Left ventricle myocardium superior (tissue), 1 donor: ENCODE measurements at regions not wholly inside any gene's neighbourhood (a gene's known extent, or its start where the extent isn't known, plus 50 kb on each side); places are given as distances from the start of the nearest gene placed in this dataset.

Experiments used
- ATAC-seq: fragments of 200-7000 bp; cut with Tn5 transposase; one replicate; pipeline ENCODE4 v1.9.1; 2020; ENCODE audit warnings: mild to moderate bottlenecking, moderate library complexity
- DNase-seq: peaks from one replicate; pipeline ENCODE4 v3.0.0-alpha.2; 2020
- intact Hi-C: fragments of 100-400 bp; cut with micrococcal nuclease; formaldehyde crosslinking; loops from one replicate; pipeline ENCODE4 v1.11.0; 2022
- donor health status: DM: no; HTN: yes; CAD: no; lungs with severe emphysema.

DNA sequence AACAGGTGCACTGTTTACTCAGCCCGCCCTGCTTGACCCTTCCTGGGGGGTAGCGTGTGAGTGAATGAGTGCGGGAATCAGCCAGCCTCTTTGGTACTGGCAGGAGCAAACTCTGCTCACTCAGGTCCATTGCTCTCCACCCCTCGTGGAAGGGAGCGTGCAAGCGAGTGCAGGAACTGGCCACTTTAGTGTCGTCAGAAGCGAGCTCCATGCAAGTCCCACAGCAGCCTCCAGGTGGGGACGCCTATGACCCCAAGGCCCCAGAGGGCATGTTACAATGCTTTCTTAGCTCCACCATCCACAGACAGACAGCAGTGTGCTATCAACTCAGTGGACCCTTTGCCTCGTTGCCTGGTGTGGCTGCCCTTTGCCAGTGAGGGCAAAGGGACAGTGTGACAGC, 1025.1 kb upstream of the CDH8 start:
- intact Hi-C loops: no loop called here
- ATAC-seq (no peak), DNase-seq (no peak)

- intact Hi-C loops: no loop called here
- no peak for ATAC-seq
- DNase-seq: no peak
Observed at GRCh38 chr16:63059676-63060075, 1023.4 kb upstream of the CDH8 start.

DNA sequence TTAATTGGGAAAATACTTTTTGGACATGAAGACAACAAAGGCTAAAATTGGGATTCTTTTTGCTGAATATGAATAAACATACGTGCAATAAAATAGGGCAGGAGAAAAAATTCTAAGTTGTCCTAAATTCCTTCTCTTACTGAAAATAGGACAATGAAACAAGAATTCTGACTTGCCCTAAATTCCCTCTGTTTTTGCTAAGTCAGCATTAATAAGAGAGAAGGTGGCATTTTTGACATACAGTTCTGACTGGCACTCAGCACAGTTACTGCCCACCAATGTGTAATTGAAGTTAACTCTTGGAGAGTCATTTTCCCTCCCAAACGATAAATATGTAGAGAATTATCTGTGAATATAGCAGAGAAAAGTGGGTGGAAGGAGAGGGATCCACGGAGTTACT, 1021.1 kb upstream of the CDH8 start:
- intact Hi-C loops: no loop called here
- ATAC-seq: no peak
- no peak for DNase-seq

GRCh38 chr16:63050391-63050790, 1014.2 kb upstream of the CDH8 start:
- intact Hi-C loops: no loop called here
- ATAC-seq (no peak), DNase-seq (no peak)

GRCh38 chr16:63038397-63039106, 1002.3 kb upstream of the CDH8 start:
- ATAC-seq: no peak
- intact Hi-C loops: no loop called here

GRCh38 chr16:63037761-63038396, 1001.6 kb upstream of the CDH8 start:
- no peak for ATAC-seq
- DNase-seq: no peak
- intact Hi-C loops: no loop called here

More at GRCh38 chr16:63038397-63039106, 1002.3 kb upstream of the CDH8 start:
- DNase-seq: no peak

DNA sequence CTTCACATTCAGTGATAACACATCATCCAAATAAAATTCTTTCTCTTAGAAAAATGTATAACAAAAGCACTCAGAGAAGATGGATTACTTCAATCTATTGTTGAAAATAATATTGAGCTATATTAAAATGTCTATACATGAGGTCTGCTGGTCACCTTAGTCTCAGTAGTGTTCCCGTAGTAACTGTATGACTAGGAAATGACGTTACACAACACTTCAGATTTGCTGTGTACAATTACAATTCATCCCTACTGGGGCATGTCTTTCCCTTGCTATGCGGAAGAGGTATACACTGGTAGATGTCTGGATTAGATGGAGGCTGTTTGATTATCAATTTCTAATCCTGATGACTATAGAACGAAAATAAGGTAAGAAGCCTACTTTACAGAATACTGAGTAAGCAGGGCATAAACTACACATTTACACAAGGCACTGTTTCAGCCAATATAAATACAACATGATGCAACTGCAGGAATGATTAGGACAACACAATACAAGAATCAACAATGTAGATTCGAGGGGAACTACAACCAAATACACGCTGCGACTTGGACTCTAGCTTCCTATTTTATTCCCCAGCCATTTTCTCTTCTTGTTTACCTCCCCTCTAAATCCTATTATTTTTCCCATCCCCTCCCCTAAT, 982.5 kb upstream of the CDH8 start:
- intact Hi-C loops: no loop called here
- no peak for ATAC-seq
- no peak for DNase-seq

GRCh38 chr16:63008688-63009087, 972.5 kb upstream of the CDH8 start:
- ATAC-seq (no peak), DNase-seq (no peak)
- intact Hi-C loops: no loop called here

DNA sequence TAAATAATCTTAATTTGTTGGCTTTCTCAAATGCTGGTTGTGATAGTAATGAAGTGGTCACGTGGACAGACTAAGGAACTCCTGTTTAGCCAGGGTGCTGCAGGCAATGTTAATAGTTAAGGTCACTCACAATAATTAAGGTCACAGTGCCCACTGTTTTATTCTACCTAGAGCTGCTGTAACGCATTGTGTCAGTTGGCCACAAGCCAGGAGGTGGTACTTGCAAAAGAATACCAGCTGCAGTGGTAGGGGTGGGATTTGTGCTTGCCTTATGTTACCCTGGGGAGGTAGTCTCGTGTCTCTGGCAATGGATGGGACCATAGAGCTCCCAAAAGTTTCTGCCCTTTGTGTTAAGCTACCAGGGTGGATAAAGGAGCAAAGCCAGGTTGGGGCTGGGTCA, 969.1 kb upstream of the CDH8 start:
- DNase-seq (no peak), ATAC-seq (no peak)
- intact Hi-C loops: no loop called here

GRCh38 chr16:62989480-62989879, 953.2 kb upstream of the CDH8 start:
- intact Hi-C loops: no loop called here
- no peak for DNase-seq

DNA sequence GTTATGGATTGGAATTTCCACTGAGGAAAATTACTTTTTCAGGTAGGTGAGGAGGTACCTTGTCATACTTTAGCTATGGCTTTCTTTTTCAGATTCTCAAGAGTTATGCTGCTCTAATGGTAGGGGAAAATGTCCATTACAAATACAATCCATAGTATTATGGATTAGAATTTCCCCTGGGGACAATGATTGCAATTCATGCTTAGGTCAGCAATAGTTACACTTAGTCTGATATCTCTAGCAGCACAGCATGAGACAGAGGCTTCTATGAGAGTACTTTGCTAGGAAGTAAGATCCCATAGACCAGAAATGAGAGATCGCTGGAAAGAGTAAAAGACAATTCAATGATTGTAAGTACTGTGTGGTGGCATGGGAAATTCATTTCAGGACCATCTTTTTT, 949.5 kb upstream of the CDH8 start:
- intact Hi-C loops: no loop called here
- no peak for ATAC-seq
- no peak for DNase-seq

More at GRCh38 chr16:62989480-62989879, 953.2 kb upstream of the CDH8 start:
- ATAC-seq: no peak

DNA sequence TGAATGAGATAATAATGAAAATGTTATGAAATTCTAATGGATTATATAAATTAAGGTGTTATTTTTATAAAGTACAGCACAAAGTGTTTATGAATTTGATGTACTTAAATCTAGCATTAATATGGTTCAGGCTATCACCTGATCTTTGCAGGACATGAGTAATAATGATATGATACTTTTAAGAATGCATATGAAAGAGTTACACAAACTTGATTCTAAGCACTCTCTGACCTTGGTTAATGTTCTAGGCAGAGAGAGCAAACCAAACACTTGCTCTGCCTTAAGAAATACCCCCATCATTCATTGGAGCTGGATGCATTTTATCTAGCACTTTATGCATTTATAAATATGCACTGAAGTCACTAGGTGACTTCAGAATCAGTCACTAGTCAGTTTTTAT, 942.2 kb upstream of the CDH8 start:
- ATAC-seq (no peak), DNase-seq (no peak)
- intact Hi-C loops: no loop called here

DNA sequence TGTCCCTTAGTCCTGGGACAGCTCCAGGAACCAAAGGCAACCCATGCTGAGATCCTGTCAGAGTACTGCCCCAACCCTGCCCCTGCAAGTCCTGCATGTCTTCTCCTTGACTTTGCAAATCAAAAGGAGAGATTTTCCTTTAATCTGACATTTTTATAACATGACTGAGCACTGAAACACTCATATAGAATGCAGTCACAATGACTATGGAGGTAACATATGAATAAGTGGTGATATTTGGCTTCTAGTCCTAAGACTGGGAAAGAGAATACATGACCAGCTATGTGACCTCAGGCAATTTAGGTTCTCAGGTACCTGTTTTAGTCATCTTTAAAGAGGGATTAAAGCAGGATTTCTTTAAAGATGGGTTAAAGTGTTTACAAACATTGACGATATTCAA, 941.6 kb upstream of the CDH8 start:
- intact Hi-C loops: no loop called here
- ATAC-seq (no peak), DNase-seq (no peak)

GRCh38 chr16:62974424-62974823, 938.2 kb upstream of the CDH8 start:
- no peak for DNase-seq
- ATAC-seq: no peak
- intact Hi-C loops: no loop called here

GRCh38 chr16:62970851-62971250, 934.6 kb upstream of the CDH8 start:
- ATAC-seq (no peak), DNase-seq (no peak)
- intact Hi-C loops: no loop called here

- DNase-seq (no peak), ATAC-seq (no peak)
- intact Hi-C loops: no loop called here
Observed at GRCh38 chr16:62969711-62970318, 933.6 kb upstream of the CDH8 start.

- intact Hi-C loops: no loop called here
- ATAC-seq: no peak
- DNase-seq: no peak
Observed at GRCh38 chr16:62967611-62968010, 931.4 kb upstream of the CDH8 start.

- DNase-seq: no peak
- intact Hi-C loops: no loop called here
- no peak for ATAC-seq
Observed at GRCh38 chr16:62967163-62967562, 930.9 kb upstream of the CDH8 start.

DNA sequence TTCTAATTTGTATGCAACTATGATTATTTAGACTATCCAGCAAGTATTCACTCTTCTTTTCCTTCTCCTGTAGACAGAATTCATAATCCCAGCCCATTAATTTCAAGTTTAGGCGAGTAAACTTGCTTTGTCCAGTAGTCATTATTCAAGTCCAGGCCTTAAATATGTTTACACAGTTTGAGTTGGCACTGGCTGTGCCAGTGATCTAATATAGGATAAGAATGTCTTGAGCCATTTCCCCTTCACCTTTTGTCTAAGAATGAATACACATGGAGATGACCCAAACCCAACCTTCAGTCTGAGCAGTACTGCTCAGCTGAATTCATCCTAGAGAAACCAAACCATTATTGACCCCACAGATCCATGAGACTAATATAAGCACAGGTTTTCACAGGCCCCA, 930.4 kb upstream of the CDH8 start:
- DNase-seq: no peak
- intact Hi-C loops: no loop called here
- no peak for ATAC-seq

- intact Hi-C loops: no loop called here
- DNase-seq (no peak), ATAC-seq (no peak)
Observed at GRCh38 chr16:62965831-62966230, 929.6 kb upstream of the CDH8 start.
